Loucy (cell line): ENCODE measurements at regions not wholly inside any gene's neighbourhood (a gene's known extent, or its start where the extent isn't known, plus 50 kb on each side); places are given as distances from the start of the nearest gene placed in this dataset.

Experiments
- H2AFZ ChIP-seq: fragments of 200-600 bp; sonication (generic); 2 replicates; pipeline ENCODE4 v1.6.0; 2016; ENCODE audit warnings: antibody characterized with exemption, mild to moderate bottlenecking, low read length, moderate library complexity
- H3F3A ChIP-seq: fragments of 200-600 bp; 2 replicates; pipeline ENCODE4 v1.6.0; 2016; ENCODE audit warnings: antibody characterized with exemption, low read depth, mild to moderate bottlenecking
- H3K27me3 ChIP-seq: fragments of 200-600 bp; sonication (generic); 2 replicates; pipeline ENCODE4 v1.6.1; 2014; ENCODE audit warnings: low read length, mild to moderate bottlenecking; ENCODE audit not compliant: insufficient read depth, poor library complexity, severe bottlenecking
- H3K36me3 ChIP-seq: fragments of 200-600 bp; sonication (generic); 2 replicates; pipeline ENCODE4 v1.6.1; 2016; ENCODE audit warnings: low read length; ENCODE audit not compliant: insufficient read depth
- H3K4me1 ChIP-seq: fragments of 200-600 bp; sonication (generic); 2 replicates; pipeline ENCODE4 v1.5.1; 2014; ENCODE audit warnings: low read length, mild to moderate bottlenecking; ENCODE audit not compliant: insufficient read depth, poor library complexity, severe bottlenecking
- H3K4me2 ChIP-seq: fragments of 200-600 bp; sonication (generic); 2 replicates; pipeline ENCODE4 v1.6.0; 2014; ENCODE audit warnings: antibody characterized with exemption, low read length, low read depth, mild to moderate bottlenecking; ENCODE audit not compliant: poor library complexity, severe bottlenecking
- H3K4me3 ChIP-seq: fragments of 200-600 bp; sonication (generic); 2 replicates; pipeline ENCODE4 v1.5.1; 2014; ENCODE audit warnings: low read length, mild to moderate bottlenecking, mixed read lengths; ENCODE audit not compliant: poor library complexity, severe bottlenecking
- H3K79me2 ChIP-seq: fragments of 200-600 bp; sonication (generic); 2 replicates; pipeline ENCODE4 v1.6.1; 2014; ENCODE audit warnings: low read length; ENCODE audit not compliant: insufficient read depth
- H3K9ac ChIP-seq: fragments of 200-600 bp; sonication (generic); 2 replicates; pipeline ENCODE4 v1.6.0; 2014; ENCODE audit warnings: mild to moderate bottlenecking, low read depth, low read length, moderate library complexity; ENCODE audit not compliant: poor library complexity, severe bottlenecking
- H3K9me2 ChIP-seq: fragments of 200-600 bp; sonication (generic); replicated peaks from 2 replicates; pipeline ENCODE4 v1.6.1; 2016; ENCODE audit warnings: low read depth, low read length, mixed read lengths
- H3K9me3 ChIP-seq: fragments of 200-600 bp; sonication (generic); 2 replicates; pipeline ENCODE4 v1.6.1; 2014; ENCODE audit warnings: mild to moderate bottlenecking, antibody characterized with exemption, low read length, low read depth; ENCODE audit not compliant: insufficient read depth
- H4K20me1 ChIP-seq: fragments of 200-600 bp; sonication (generic); 2 replicates; pipeline ENCODE4 v1.6.0; 2014; ENCODE audit warnings: antibody characterized with exemption, low read length, mild to moderate bottlenecking; ENCODE audit not compliant: insufficient read depth, poor library complexity, severe bottlenecking
- EZH2phosphoT487 ChIP-seq: fragments of 200-600 bp; IDR thresholded peaks from 2 replicates; pipeline ENCODE4 v1.6.1; 2018; ENCODE audit warnings: antibody characterized with exemption, mild to moderate bottlenecking, moderate library complexity, borderline replicate concordance
- TF ChIP-seq, protein P1 (sequence below): fragments of 200-600 bp; sonication (generic); conservative IDR thresholded peaks from 2 replicates; pipeline ENCODE4 v1.5.1; 2014; ENCODE audit warnings: mild to moderate bottlenecking, antibody characterized with exemption, low read length

DNA sequence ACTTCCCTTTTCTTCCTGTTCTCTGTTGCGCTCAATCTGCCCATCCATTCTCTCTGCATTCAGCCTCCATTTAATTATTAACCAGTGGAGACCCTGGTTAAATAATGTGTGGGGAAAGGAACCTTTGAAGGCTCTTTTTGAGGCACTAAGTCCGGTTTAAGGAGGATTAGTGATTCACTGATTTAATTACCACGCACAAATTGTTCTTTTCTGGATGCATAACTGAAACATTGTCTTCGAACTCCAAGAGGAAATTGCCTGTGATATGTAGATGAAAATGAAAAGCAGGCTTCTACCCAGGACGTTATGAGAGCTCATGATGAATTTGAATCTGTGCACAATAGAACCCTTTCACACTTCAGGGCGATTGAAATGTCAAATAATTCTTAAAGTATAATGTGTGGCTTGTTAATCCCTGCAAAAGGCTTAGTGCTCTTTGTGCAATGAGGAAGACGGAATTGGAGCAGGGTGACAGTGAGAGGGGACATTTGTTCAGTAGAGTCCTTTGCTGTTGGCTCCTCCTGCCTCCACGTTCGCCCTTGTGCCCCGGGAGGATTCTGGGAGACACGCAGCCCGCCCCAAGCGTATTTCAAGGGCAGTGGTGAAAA, 51.1 kb upstream of the ZNF236 start:
- TF ChIP-seq, protein P1, sequence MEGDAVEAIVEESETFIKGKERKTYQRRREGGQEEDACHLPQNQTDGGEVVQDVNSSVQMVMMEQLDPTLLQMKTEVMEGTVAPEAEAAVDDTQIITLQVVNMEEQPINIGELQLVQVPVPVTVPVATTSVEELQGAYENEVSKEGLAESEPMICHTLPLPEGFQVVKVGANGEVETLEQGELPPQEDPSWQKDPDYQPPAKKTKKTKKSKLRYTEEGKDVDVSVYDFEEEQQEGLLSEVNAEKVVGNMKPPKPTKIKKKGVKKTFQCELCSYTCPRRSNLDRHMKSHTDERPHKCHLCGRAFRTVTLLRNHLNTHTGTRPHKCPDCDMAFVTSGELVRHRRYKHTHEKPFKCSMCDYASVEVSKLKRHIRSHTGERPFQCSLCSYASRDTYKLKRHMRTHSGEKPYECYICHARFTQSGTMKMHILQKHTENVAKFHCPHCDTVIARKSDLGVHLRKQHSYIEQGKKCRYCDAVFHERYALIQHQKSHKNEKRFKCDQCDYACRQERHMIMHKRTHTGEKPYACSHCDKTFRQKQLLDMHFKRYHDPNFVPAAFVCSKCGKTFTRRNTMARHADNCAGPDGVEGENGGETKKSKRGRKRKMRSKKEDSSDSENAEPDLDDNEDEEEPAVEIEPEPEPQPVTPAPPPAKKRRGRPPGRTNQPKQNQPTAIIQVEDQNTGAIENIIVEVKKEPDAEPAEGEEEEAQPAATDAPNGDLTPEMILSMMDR: no peak
- TF ChIP-seq EZH2phosphoT487: no peak
- H3K4me2 ChIP-seq: no peak overlapping the region
- H3K4me3 ChIP-seq: no peak overlapping the region
- no peaks in the 10 kb centered on the region for H3K36me3 ChIP-seq
- no peaks in the 10 kb centered on the region for H3K9me3 ChIP-seq
- no peak overlapping the region for H2AFZ ChIP-seq
- no peaks in the 10 kb centered on the region for H3F3A ChIP-seq
- no peaks in the 10 kb centered on the region for H4K20me1 ChIP-seq
- peaks cover 11% of the 10 kb centered on the region for H3K4me1 ChIP-seq
- H3K79me2 ChIP-seq: no peaks in the 10 kb centered on the region
- no peaks in the 10 kb centered on the region for H3K9me2 ChIP-seq
- no peaks in the 10 kb centered on the region for H3K27me3 ChIP-seq
- H3K9ac ChIP-seq: no peak overlapping the region

DNA sequence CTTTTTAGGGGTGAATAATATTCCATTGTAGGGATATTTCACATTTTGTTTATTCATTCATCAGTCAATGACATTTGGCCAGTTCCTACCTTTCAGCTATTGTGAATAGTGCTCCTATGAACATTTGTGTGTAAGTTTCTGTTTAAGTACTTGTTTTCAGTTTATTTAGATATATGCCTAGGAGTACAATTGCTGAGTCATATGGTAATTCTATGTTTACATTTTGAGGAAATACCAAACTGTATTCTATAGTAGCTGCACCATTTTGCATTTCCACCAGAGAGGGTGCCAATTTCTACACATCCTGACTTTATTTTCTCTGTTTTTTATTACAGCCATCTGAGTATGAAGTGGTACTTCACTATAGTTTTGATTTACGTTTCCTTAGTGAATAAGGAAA, 54.4 kb upstream of the ZNF236 start:
- no peak overlapping the region for H3K4me2 ChIP-seq
- H3K79me2 ChIP-seq: no peaks in the 10 kb centered on the region
- no peak for TF ChIP-seq EZH2phosphoT487
- TF ChIP-seq, protein P1: no peak
- H4K20me1 ChIP-seq: no peaks in the 10 kb centered on the region
- no peaks in the 10 kb centered on the region for H3F3A ChIP-seq
- no peaks in the 10 kb centered on the region for H3K36me3 ChIP-seq
- no peak overlapping the region for H2AFZ ChIP-seq
- no peaks in the 10 kb centered on the region for H3K9me2 ChIP-seq
- H3K4me3 ChIP-seq: no peak overlapping the region
- H3K9ac ChIP-seq: no peak overlapping the region
- H3K4me1 ChIP-seq: peaks cover 11% of the 10 kb centered on the region
- no peaks in the 10 kb centered on the region for H3K27me3 ChIP-seq
- H3K9me3 ChIP-seq: no peaks in the 10 kb centered on the region

- H4K20me1 ChIP-seq: no peaks in the 10 kb centered on the region
- H3F3A ChIP-seq: no peaks in the 10 kb centered on the region
- no peaks in the 10 kb centered on the region for H3K79me2 ChIP-seq
- no peak overlapping the region for H3K4me2 ChIP-seq
- no peaks in the 10 kb centered on the region for H3K9me2 ChIP-seq
- no peaks in the 10 kb centered on the region for H3K27me3 ChIP-seq
- H3K9me3 ChIP-seq: no peaks in the 10 kb centered on the region
- TF ChIP-seq, protein P1: no peak
- TF ChIP-seq EZH2phosphoT487: no peak
- no peak overlapping the region for H3K4me3 ChIP-seq
- no peaks in the 10 kb centered on the region for H3K36me3 ChIP-seq
- H3K9ac ChIP-seq: no peak overlapping the region
- H2AFZ ChIP-seq: no peak overlapping the region
- H3K4me1 ChIP-seq: peaks cover 18% of the 10 kb centered on the region
These were observed 55.9 kb upstream of the ZNF236 start for GRCh38 chr18:76766429-76766828.
